Ascending aorta (tissue), 2 donors: ENCODE measurements at regions not wholly inside any gene's neighbourhood (a gene's known extent, or its start where the extent isn't known, plus 50 kb on each side); places are given as distances from the start of the nearest gene placed in this dataset.

Source experiments
- DNase-seq, 2 donors: peaks; one replicate each; pipeline ENCODE4 v3.0.0-alpha.2; 2019; ENCODE audit warnings: low spot score in 2 of 2
- H3K27ac ChIP-seq, 2 donors: fragments of 200-600 bp; sonication (generic); one replicate each; pipeline ENCODE4 v1.5.1; 2016 to 2017; ENCODE audit warnings: mild to moderate bottlenecking in 1 of 2
- H3K27me3 ChIP-seq: fragments of 200-600 bp; sonication (generic); one replicate; pipeline ENCODE4 v1.5.1; 2017
- H3K36me3 ChIP-seq, 2 donors: fragments of 200-600 bp; sonication (generic); one replicate each; pipeline ENCODE4 v1.5.1; 2016
- H3K4me1 ChIP-seq, 2 donors: fragments of 200-600 bp; sonication (generic); one replicate each; pipeline ENCODE4 v1.5.1; 2016 to 2017; ENCODE audit warnings: mild to moderate bottlenecking in 1 of 2
- H3K4me3 ChIP-seq, 2 donors: fragments of 200-600 bp; sonication (generic); one replicate each; pipeline ENCODE4 v1.5.1; 2016 to 2017; ENCODE audit warnings: mild to moderate bottlenecking in 1 of 2
- H3K9me3 ChIP-seq, 2 donors: fragments of 200-600 bp; sonication (generic); one replicate each; pipeline ENCODE4 v1.5.1; 2016
- intact Hi-C: fragments of 100-400 bp; cut with DNase I; formaldehyde crosslinking; loops from one replicate; pipeline ENCODE4 v1.15.1; 2023
- TF ChIP-seq, protein P1 (sequence below), 3 experiments: fragments of 200-600 bp in 2 of 3; fragments of 450-650 bp in 1 of 3; sonication (generic) in 2 of 3; IDR thresholded peaks; one replicate each; pipeline ENCODE4 v1.5.1; 2016 to 2019; ENCODE audit warnings: antibody characterized with exemption in 3 of 3, mild to moderate bottlenecking in 1 of 3, moderate library complexity in 1 of 3

DNA sequence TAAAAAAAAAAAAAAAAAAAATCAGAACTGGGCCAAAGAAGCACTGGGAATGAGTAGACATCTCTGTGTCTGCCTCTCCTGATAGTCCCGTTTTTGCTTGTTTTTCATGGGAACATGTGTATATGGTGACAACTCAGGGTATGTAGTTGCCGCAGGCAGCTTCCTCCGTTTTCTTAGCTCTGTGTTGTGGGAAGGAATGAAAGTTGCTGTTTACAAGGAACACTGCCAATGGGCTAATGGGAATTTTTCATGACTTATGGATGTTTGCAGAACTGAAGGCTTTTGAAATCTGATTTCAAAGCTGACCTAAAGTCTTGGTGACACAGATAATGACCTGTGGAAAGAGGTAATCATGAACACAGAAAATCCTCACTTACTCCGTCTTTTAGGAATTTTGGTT is 146.4 kb upstream of the BTG1 start:
- TF ChIP-seq, protein P1, sequence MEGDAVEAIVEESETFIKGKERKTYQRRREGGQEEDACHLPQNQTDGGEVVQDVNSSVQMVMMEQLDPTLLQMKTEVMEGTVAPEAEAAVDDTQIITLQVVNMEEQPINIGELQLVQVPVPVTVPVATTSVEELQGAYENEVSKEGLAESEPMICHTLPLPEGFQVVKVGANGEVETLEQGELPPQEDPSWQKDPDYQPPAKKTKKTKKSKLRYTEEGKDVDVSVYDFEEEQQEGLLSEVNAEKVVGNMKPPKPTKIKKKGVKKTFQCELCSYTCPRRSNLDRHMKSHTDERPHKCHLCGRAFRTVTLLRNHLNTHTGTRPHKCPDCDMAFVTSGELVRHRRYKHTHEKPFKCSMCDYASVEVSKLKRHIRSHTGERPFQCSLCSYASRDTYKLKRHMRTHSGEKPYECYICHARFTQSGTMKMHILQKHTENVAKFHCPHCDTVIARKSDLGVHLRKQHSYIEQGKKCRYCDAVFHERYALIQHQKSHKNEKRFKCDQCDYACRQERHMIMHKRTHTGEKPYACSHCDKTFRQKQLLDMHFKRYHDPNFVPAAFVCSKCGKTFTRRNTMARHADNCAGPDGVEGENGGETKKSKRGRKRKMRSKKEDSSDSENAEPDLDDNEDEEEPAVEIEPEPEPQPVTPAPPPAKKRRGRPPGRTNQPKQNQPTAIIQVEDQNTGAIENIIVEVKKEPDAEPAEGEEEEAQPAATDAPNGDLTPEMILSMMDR (IDR thresholded peaks at IDR 0.05), result no peak
- Histone ChIP-seq H3K27me3 (no peaks in the 10 kb centered on the region), H3K9me3 (no peaks in the 10 kb centered on the region), H3K4me1 (no peaks in the 10 kb centered on the region), H3K4me3 (no peak overlapping the region), H3K27ac (no peak overlapping the region), H3K36me3 (no peaks in the 10 kb centered on the region)
- no peak for DNase-seq
- intact Hi-C loops, result no loop called here

DNA sequence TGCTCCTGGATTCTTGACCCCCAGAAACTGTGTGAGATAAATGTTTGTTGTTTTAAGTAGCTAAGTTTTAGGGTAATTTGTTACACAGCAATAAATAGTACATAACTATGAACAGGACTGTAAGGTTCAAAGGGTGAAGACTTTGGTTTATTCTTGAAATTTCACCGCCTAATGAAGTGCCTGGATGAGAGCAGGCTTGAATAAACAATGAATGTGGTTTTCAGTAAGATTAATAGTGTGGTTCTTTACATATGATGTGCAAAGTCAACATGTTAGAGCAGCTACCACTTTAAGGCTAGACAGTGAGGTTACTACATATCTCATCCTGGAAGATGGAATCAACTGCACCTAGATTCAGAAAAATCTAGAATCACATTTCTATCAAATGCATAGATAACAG is 145.2 kb upstream of the BTG1 start:
- intact Hi-C loops, result no loop called here
- Histone ChIP-seq H3K4me1 (no peaks in the 10 kb centered on the region), H3K9me3 (no peaks in the 10 kb centered on the region), H3K27me3 (no peaks in the 10 kb centered on the region), H3K4me3 (no peak overlapping the region), H3K36me3 (no peaks in the 10 kb centered on the region), H3K27ac (no peak overlapping the region)
- DNase-seq, result no peak
- TF ChIP-seq, protein P1 (IDR thresholded peaks at IDR 0.05), result no peak

DNA sequence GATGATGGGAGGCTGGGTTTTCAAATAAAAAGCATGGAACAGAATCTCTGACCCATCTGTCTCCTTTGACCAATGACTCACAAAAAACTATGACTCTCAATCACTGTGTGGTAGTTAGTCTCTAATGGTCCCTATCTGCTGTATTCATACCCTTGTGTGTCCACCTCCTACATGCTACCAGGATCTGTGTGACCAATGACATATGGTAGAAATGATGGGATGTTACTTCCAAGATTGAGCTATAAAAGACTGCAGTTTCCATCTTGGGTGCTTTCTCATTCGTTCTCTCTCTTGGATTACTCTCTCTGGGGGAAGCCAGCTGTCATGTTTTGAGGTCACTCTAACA is 144.7 kb upstream of the BTG1 start:
- no peaks in the 10 kb centered on the region for H3K4me1 ChIP-seq
- intact Hi-C loops, result no loop called here

DNA sequence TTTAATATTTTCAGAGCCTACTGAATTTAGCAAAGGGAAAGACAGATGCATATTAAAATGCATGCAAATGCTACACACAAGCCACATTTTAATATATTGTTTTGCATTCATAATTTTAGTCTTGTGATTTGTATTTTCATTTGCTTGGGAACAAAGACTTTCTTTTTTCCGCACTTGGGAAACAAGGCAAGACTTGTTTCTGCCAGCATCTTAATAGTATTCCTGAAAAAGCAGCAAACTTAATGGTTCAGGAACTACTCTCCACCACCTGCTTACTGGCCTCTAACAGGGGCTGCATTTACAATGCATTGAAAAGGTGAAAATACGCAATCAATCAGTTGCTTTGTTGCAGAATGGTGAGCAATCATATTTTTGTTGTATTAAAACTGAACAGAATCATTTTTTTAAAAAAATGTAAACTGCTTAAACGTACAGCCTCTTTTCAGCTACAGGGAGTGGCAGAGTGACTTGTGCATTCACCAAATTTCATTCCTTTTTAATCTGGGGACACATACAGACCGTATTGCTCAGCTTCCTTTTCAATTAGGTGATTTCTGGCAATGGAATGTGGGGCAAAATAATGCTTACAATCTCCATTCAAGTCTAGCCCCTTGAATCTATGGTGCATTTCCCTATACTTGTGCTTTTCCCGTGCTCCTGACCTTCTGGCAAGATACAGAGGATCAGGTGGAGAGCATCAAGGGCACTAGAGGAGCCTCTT is 144.1 kb upstream of the BTG1 start:
- H3K27me3 ChIP-seq, result no peaks in the 10 kb centered on the region
- H3K36me3 ChIP-seq, result no peaks in the 10 kb centered on the region
- no peaks in the 10 kb centered on the region for H3K9me3 ChIP-seq
- no peak for DNase-seq
- no peak overlapping the region for H3K27ac ChIP-seq
- intact Hi-C loops, result no loop called here
- TF ChIP-seq, protein P1 (IDR thresholded peaks at IDR 0.05), result no peak
- H3K4me3 ChIP-seq, result no peak overlapping the region
- H3K4me1 ChIP-seq, result no peaks in the 10 kb centered on the region

More for the DNA sequence above, 144.7 kb upstream of the BTG1 start:
- TF ChIP-seq, protein P1 (IDR thresholded peaks at IDR 0.05), result no peak
- Histone ChIP-seq H3K27ac (no peak overlapping the region), H3K27me3 (no peaks in the 10 kb centered on the region), H3K36me3 (no peaks in the 10 kb centered on the region), H3K9me3 (no peaks in the 10 kb centered on the region), H3K4me3 (no peak overlapping the region)
- no peak for DNase-seq

DNA sequence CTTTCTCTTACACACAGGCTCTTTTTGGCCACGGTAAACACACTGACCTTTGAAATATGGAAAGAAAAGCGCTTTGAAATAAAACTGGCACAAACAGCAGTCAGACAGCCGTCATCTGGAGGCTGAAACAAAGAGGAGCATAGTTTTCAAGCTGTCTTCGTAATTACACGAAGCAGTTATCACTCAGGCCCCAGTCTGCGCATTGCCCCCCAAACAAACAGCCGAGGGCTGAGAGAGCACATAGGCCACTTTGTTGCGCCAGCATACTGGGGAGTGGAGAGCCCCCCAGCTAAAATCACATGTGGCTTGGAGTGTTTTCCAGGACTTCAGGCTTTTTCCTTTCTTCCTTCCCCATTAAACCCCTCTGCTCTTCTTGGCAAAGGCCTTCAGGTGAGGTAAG is 142.9 kb upstream of the BTG1 start:
- H3K9me3 ChIP-seq, result no peaks in the 10 kb centered on the region
- no peaks in the 10 kb centered on the region for H3K27me3 ChIP-seq
- H3K27ac ChIP-seq, result no peak overlapping the region
- H3K36me3 ChIP-seq, result no peaks in the 10 kb centered on the region
- DNase-seq, result no peak
- H3K4me3 ChIP-seq, result no peak overlapping the region
- TF ChIP-seq, protein P1 (IDR thresholded peaks at IDR 0.05), result no peak
- no peaks in the 10 kb centered on the region for H3K4me1 ChIP-seq
- intact Hi-C loops, result no loop called here

DNA sequence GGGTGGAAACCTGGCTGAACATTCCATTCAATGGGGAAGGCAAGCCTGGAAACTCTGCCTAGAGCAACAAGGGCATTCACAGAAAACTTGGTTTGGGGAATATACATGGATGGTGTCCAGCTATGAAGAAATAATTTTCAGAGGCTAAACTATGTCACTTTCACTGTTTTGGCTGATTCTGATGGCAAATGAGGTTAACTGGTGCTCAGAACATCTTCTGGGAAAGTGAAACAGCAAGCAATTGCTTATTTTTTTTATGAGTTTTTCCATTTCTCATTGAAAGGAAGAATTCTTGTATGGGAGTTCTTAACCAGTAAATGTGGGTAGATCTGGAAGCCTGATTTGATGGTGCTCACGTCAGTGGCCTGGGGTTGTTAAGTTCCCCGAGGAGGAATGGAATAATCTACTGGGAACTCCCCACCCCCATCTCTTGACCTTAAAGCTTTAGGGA is 132.8 kb upstream of the BTG1 start:
- Histone ChIP-seq H3K4me1 (peaks cover 0 to 3% of the 10 kb centered on the region in 2 donors), H3K27ac (peak overlapping the region; percentile 29 to 30)
- intact Hi-C loops, result no loop called here

More for the DNA sequence above, 132.8 kb upstream of the BTG1 start:
- no peaks in the 10 kb centered on the region for H3K36me3 ChIP-seq
- TF ChIP-seq, protein P1 (IDR thresholded peaks at IDR 0.05), result no peak
- H3K9me3 ChIP-seq, result no peaks in the 10 kb centered on the region
- no peak overlapping the region for H3K4me3 ChIP-seq
- no peak for DNase-seq
- no peaks in the 10 kb centered on the region for H3K27me3 ChIP-seq
